NCI-H1092 treated with DMSO at 0.1 percent for 48 hours (cell line): ENCODE measurements at regions not wholly inside any gene's neighbourhood (a gene's known extent, or its start where the extent isn't known, plus 50 kb on each side); places are given as distances from the start of the nearest gene placed in this dataset.
"Not testable (repeated sequence)": the region's sequence is repeated elsewhere in the genome, so short reads cannot be mapped to it uniquely, and the experiment has no call there.

Source experiments
- DNase-seq: peaks from one replicate; lab custom pipeline; 2025; lab: John Stamatoyannopoulos, UW

DNA sequence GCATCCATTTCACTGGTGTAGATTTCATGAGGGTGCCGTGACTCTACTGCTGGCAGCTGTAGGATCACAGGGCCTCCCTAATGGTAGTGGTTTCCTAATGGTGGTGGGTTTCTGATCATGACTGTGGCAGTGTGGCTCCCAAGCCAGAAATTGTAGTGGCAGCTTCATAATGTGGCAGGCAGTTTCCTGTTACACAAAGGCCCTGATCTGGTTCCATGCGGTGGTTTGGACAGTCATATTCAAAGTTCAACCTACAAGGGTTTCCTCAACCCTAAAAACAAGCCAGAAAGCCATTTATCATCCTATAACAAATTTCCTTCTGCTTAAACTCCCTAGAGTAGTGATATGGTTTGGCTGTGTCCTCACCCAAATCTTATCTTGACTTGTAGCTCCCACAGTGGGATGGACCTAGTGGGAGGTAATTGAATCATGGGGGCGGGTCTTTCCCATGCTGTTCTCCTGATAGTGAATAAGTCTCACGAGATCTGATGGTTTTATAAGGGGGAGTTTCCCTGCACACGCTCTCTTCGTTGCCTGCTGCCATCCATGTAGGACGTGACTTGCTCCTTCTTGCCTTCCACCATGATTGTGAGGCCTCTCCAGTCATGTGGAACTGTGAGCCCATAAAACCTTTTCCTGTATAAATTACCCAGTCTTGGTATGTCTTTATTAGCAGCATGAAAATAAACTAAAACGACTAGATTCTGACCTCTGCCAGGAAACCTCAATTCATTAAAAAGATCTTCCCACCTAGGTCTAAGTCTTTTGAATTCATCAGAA lies 257.1 kb downstream of the EFCAB11 start:
- DNase-seq = no peak

GRCh38 chr14:89695846-89696245 lies 258.7 kb downstream of the EFCAB11 start:
- DNase-seq = no peak

GRCh38 chr14:89690139-89690538 lies 264.4 kb downstream of the EFCAB11 start:
- no peak for DNase-seq

- not testable (repeated sequence) for DNase-seq
Measured at GRCh38 chr14:89689711-89690110, 264.8 kb downstream of the EFCAB11 start.

- no peak for DNase-seq
Measured at GRCh38 chr14:89688507-89689211, 265.9 kb downstream of the EFCAB11 start.

DNA sequence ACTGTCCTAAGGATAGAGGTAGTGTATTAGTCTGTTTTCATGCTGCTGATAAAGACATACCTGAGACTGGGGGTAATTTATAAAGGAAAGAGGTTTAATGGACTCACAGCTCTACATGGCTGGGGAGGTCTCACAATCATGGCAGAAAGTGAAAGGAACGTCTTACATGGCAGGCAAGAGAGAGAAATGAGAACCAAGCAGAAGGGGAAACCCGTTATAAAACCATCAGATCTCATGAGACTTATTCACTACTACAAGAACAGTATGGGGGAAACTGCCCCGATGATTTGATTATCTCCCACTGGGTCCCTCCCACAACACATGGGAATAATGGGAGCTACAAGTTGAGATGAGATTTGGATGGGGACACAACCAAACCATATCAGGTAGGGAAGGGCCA lies 267.4 kb downstream of the EFCAB11 start:
- DNase-seq = not testable (repeated sequence)

GRCh38 chr14:89684139-89684538 lies 267.1 kb upstream of the FOXN3 start:
- no peak for DNase-seq

- no peak for DNase-seq
Measured at GRCh38 chr14:89681086-89682018, 264.3 kb upstream of the FOXN3 start.

DNA sequence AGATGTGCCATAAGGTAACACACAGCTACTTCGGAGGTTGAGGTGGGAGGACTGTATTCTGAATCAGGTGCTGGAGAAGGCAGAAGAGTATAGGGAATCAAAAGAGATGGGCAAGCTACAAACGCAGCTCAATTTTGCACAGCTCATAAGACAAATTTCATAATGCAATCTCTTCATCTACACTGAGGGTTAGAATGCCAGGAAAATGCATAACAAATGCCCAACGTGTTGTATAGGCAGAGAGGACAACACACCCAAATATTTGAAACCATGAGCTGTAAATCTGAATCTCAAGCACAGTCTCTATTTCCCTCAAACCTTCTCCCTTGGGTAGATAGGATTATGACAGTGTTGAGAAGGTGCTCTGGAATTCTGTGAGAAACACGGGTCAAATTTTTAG lies 263.1 kb upstream of the FOXN3 start:
- no peak for DNase-seq

DNA sequence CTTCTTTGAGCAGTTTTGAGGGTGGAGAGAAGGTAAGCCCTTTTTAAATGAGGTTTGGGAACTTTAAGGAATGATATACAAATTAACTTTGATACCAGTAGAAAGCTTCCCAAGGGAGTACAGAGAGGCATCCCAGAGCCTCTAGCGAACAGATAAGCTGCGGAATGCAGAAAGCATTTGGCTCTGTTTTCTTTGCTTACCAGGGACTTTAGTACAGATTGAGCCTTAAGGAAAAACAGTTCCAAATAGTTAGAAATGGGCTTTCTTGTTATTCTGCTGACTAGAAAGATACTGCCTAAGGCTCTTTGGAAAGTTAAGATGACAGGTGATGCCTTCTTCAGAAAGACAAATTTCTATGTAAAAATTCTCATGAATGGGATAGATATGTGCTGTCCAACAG lies 261.7 kb upstream of the FOXN3 start:
- DNase-seq = no peak

DNA sequence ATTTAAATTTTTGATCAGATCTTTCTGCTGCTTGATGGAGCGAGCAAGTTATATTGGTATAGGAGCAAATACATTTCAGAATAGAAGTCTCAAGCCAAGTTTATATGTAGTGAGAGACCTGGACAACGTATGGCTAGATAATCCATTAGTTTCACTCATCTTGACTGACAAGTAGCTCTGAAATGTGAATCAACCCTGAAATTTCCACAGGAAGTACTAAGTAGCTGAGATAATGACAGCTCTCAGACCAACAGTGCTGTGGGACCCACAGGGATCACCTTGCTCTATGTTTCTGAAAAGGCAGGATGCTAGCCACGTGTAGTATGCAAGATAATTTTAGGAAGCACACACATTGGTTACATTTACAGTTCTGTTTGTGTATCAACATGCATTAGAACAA lies 258.6 kb upstream of the FOXN3 start:
- DNase-seq = no peak

DNA sequence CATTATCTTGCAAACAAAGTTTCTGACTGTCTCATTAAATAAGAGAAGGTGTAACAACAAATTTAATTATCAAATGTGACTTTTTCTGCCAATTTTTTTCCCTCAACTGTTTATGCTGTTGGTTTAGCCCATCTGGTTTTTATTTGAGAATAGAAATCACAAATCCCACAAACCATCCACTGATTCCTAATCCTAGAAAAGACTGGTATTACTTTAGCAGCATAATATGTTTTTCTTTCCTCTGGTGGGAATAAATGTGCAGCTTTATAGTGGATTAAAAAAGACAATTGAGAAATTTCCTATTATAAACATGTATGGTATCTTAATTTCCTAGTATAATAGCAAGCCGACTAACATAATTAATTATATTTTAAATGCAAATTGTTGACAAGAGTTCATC lies 257.9 kb upstream of the FOXN3 start:
- no peak for DNase-seq

DNA sequence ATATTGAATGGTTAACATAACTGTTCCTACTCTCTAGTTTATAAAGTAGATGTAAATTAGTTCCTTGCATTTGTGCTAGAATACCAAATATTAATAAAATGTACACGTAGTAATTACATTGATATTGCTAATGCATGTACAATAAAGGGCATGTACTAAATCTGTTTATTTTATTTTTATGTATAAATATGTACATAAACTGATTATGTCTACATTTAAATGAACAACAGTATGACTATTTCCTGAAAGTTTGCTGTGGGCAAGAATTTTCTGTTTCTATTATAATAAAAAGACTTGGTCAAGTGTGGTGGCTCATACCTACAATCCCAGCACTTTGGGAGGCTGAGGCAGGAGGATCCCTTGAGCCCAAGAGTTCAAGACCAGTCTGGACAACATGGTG lies 257.2 kb upstream of the FOXN3 start:
- DNase-seq = no peak

GRCh38 chr14:89673512-89674225 lies 256.6 kb upstream of the FOXN3 start:
- no peak for DNase-seq

GRCh38 chr14:89672636-89673511 lies 255.8 kb upstream of the FOXN3 start:
- DNase-seq = no peak

DNA sequence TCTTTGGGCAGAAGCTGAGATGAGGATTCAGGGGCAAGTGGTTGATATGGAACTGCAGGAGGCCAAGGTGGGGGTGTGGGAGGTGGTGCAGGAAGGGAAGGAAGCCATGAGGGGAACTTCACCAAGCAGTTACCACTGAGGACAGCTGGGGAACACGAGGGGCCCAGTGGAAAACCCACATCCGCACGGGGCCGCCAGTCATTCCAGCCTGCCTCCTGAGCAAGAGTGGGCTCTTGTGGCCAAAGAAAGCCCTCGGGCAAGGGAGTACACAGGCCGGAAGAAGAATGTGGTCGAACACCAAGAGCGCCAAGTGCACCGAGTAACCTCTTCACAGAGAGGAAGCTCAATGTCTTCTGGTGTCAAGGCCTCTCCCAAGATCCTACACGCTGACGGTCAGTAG lies 252.2 kb upstream of the FOXN3 start:
- DNase-seq = no peak

DNA sequence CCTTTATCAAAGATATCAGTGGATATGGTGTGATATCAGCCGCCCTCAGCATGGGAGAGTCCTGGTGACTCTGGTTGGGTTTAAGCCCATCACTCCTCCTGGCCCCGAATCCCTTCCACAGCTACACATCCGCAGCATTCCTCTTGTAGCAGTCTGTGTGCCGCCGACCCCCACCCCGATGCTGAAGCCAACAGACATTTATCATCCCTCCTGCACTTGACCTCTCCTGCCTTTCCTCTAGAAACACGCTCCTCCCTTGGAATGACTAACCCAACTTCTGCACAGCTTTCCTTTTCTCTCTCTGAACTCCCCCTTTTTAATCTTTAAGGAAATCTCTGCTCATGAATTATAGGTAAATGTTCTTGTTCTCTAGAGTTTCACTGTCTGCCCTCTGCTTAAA lies 250.9 kb upstream of the FOXN3 start:
- DNase-seq = no peak

DNA sequence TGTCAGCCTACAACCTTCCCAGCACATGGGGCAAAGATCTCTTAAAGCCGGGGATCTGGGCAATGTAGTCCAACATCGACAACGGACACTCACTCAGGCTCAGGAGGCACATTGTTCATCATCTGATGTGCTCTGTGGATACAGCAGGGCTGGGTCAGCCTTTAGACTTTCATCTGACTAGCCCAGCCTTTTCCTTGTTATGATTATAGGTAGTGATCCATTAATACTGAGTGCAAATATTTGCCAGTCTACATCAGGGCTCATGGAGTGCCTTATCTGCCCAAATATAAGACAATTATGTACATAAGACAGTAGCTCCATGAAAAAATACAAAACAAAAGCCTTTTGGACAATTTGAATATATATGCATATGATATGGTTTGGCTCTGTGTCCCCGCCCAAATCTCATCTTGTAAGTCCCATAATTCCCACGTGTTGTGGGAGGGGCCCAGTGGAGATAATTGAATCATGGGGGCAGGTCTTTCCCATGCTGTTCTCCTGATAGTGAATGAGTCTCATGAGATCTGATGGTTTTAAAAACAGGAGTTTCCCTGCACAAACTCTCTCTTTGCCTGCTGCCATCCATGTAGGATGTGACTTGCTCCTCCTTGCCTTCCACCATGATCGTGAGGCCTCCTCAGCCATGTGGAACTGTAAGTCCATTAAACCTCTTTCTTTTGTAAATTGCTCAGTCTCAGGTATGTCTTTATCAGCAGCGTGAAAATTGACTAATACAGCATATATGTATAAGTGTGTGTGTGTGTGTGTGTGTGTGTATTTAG lies 248.5 kb upstream of the FOXN3 start:
- not testable (repeated sequence) for DNase-seq

- DNase-seq = no peak
Measured at GRCh38 chr14:89661392-89661791, 244.4 kb upstream of the FOXN3 start.

DNA sequence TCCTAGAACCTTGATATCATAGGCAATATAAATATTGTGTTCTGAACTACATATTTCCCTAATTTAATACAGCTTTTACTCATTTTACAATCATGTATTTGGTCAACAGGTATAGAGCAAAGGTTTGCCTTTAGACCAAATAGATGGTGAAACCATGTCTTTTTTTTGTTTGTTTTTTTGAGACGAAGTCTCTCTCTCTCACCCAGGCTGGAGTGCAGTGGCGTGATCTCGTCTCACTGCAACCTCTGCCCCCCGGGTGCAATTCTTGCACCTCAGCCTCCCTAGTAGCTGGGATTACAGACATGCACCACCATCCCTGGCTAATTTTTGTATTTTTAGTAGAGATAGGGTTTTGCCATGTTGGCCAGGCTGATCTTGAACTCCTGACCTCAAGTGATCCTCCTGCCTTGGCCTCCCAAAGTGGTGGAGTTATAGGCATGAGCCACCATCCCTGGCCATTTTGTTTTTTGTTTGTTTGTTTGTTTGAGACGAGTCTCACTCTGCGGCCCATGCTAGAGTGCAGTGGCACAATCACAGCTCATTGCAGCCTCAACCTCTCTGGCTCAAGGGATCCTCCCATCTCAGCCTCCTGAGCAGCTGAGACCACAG lies 243.7 kb upstream of the FOXN3 start:
- DNase-seq = not testable (repeated sequence)
